Esophagus muscularis mucosa (tissue), 4 donors: ENCODE measurements at regions not wholly inside any gene's neighbourhood (a gene's known extent, or its start where the extent isn't known, plus 50 kb on each side); places are given as distances from the start of the nearest gene placed in this dataset.

Experiments
- DNase-seq: peaks from one replicate; pipeline ENCODE4 v3.0.0-alpha.2; 2017; ENCODE audit errors: extremely low spot score
- H3K27ac ChIP-seq, 4 donors: fragments of 200-600 bp; sonication (generic); replicated peaks in 1 of 4; 1 replicate in 3 of 4; 2 replicates in 1 of 4; pipeline ENCODE4 v1.5.1; 2016 to 2019; ENCODE audit warnings: mild to moderate bottlenecking in 1 of 4
- H3K27me3 ChIP-seq, 4 donors: fragments of 200-600 bp; sonication (generic); one replicate each; pipeline versions ENCODE4 v1.5.1 to v1.6.0; 2016 to 2019
- H3K36me3 ChIP-seq, 4 donors: fragments of 200-600 bp; sonication (generic); one replicate each; pipeline ENCODE4 v1.5.1; 2016 to 2019
- H3K4me1 ChIP-seq, 4 donors: fragments of 200-600 bp; sonication (generic); one replicate each; pipeline ENCODE4 v1.5.1; 2016 to 2019
- H3K4me3 ChIP-seq, 4 donors: fragments of 200-600 bp; sonication (generic); 1 replicate in 2 of 4; 2 replicates in 2 of 4; pipeline ENCODE4 v1.5.1; 2016 to 2019; ENCODE audit warnings: mild to moderate bottlenecking in 4 of 4, moderate library complexity in 1 of 4
- H3K9me3 ChIP-seq, 4 donors: fragments of 200-600 bp; sonication (generic); 1 replicate in 3 of 4; 2 replicates in 1 of 4; pipeline ENCODE4 v1.5.1; 2016 to 2019
- EP300 ChIP-seq: sonication (generic); formaldehyde crosslinking; IDR thresholded peaks from one replicate; pipeline ENCODE4 v1.6.1; 2017; ENCODE audit warnings: antibody characterized with exemption
- POLR2A ChIP-seq: fragments of 450-650 bp; IDR thresholded peaks from one replicate; pipeline ENCODE4 v1.6.1; 2017; ENCODE audit warnings: antibody characterized with exemption, moderate library complexity, mild to moderate bottlenecking, low read depth
- POLR2AphosphoS5 ChIP-seq, 2 donors: sonication (generic); formaldehyde crosslinking; IDR thresholded peaks; one replicate each; pipeline ENCODE4 v1.6.1; 2017; ENCODE audit warnings: antibody characterized with exemption in 2 of 2
- WGBS: methylation state at CpG from one replicate; pipeline ENCODE4 v1.1.5; 2018; 5-methylcytosine and 5-hydroxymethylcytosine counted together
- intact Hi-C: fragments of 100-400 bp; cut with DNase I; formaldehyde crosslinking; loops from one replicate; pipeline ENCODE4 v1.15.1; 2023
- TF ChIP-seq, protein P1 (sequence below), 3 experiments: fragments of 200-600 bp in 2 of 3; fragments of 450-650 bp in 1 of 3; sonication (generic) in 2 of 3; IDR thresholded peaks; one replicate each; pipeline ENCODE4 v1.5.1; 2017 to 2019; ENCODE audit warnings: antibody characterized with exemption in 3 of 3, mild to moderate bottlenecking in 2 of 3, moderate library complexity in 1 of 3

GRCh38 chr4:78683352-78683751 lies 92.8 kb upstream of the BMP2K start:
- no peaks in the 10 kb centered on the region for H3K9me3 ChIP-seq
- intact Hi-C loops = no loop called here
- peaks cover 5 to 8% (median 6%) of the 10 kb centered on the region in 4 donors for H3K4me1 ChIP-seq
- no peaks in the 10 kb centered on the region for H3K27me3 ChIP-seq
- no peak overlapping the region for H3K4me3 ChIP-seq
- TF ChIP-seq POLR2A (no peak), EP300 (no peak), POLR2AphosphoS5 (IDR thresholded peaks at IDR 0.05) (no peak)
- TF ChIP-seq, protein P1, sequence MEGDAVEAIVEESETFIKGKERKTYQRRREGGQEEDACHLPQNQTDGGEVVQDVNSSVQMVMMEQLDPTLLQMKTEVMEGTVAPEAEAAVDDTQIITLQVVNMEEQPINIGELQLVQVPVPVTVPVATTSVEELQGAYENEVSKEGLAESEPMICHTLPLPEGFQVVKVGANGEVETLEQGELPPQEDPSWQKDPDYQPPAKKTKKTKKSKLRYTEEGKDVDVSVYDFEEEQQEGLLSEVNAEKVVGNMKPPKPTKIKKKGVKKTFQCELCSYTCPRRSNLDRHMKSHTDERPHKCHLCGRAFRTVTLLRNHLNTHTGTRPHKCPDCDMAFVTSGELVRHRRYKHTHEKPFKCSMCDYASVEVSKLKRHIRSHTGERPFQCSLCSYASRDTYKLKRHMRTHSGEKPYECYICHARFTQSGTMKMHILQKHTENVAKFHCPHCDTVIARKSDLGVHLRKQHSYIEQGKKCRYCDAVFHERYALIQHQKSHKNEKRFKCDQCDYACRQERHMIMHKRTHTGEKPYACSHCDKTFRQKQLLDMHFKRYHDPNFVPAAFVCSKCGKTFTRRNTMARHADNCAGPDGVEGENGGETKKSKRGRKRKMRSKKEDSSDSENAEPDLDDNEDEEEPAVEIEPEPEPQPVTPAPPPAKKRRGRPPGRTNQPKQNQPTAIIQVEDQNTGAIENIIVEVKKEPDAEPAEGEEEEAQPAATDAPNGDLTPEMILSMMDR (IDR thresholded peaks at IDR 0.05) = no peak
- no peak overlapping the region for H3K27ac ChIP-seq
- DNase-seq = no peak
- H3K36me3 ChIP-seq = no peaks in the 10 kb centered on the region

DNA sequence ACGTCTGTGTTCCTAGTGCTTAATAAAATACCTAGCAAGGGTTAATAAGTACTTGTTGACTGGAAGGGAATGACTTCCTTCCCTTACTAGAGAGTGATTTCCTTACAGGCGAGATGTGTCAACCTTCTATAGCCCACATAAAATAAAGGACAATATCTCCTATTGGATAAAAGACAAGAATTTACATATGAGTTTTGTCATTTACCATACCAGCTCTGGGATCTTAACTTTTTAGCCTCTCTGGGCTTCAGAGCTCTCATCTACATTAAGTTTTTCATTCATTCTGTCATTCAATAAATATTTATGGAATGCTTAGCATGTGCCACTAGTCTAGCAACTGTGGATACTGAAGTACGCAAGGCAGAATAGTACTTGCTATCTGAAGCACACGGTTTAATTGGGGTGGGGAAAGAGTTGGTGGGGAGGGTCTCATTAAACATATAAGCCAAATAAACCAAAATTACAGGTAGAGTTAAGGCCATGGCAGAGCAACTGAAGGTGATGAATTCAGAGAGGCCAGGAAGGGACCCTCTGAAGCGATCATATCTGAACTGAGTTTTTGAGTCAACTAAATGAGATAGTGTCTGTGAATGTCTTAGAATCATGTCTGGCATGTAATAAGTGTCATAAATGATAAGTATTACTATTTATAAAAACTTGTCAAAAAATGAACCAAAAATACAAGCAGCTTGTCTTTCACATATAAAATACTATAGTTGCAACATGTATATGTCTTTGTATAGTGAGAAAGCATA lies 91.6 kb upstream of the BMP2K start:
- Histone ChIP-seq H3K4me1 (peaks cover 5 to 8% (median 6%) of the 10 kb centered on the region in 4 donors), H3K27ac (no peak overlapping the region), H3K4me3 (no peak overlapping the region), H3K36me3 (no peaks in the 10 kb centered on the region), H3K9me3 (no peaks in the 10 kb centered on the region), H3K27me3 (no peaks in the 10 kb centered on the region)
- intact Hi-C loops = no loop called here
- TF ChIP-seq EP300 = no peak
- TF ChIP-seq POLR2A = no peak
- TF ChIP-seq POLR2AphosphoS5 (IDR thresholded peaks at IDR 0.05) = no peak
- TF ChIP-seq, protein P1 (IDR thresholded peaks at IDR 0.05) = no peak
- whole genome bisulfite sequencing = 74% methylated on average over 5 of the region's 5 CpGs
- no peak for DNase-seq

GRCh38 chr4:78687818-78688217 lies 88.3 kb upstream of the BMP2K start:
- 61% methylated on average over 3 of the region's 3 CpGs for WGBS
- Histone ChIP-seq H3K4me1 (peaks cover 5 to 20% (median 6%) of the 10 kb centered on the region in 4 donors), H3K27me3 (no peaks in the 10 kb centered on the region), H3K27ac (no peak overlapping the region), H3K4me3 (no peak overlapping the region), H3K36me3 (no peaks in the 10 kb centered on the region), H3K9me3 (no peaks in the 10 kb centered on the region)
- no peak for TF ChIP-seq POLR2AphosphoS5 (IDR thresholded peaks at IDR 0.05)
- intact Hi-C loops = no loop called here
- DNase-seq = no peak

- DNase-seq = no peak
- no peaks in the 10 kb centered on the region for H3K27me3 ChIP-seq
- no peaks in the 10 kb centered on the region for H3K36me3 ChIP-seq
- WGBS = 85% methylated on average over 6 of the region's 6 CpGs
- no peak overlapping the region for H3K27ac ChIP-seq
- H3K9me3 ChIP-seq = no peaks in the 10 kb centered on the region
- peaks cover 5 to 20% (median 6%) of the 10 kb centered on the region in 4 donors for H3K4me1 ChIP-seq
- no peak overlapping the region for H3K4me3 ChIP-seq
- intact Hi-C loops = no loop called here
- TF ChIP-seq, protein P1 (IDR thresholded peaks at IDR 0.05) = no peak
- TF ChIP-seq POLR2A = no peak
- TF ChIP-seq EP300 = no peak
- TF ChIP-seq POLR2AphosphoS5 (IDR thresholded peaks at IDR 0.05) = no peak
These were observed 87.8 kb upstream of the BMP2K start for GRCh38 chr4:78688366-78688765.

DNA sequence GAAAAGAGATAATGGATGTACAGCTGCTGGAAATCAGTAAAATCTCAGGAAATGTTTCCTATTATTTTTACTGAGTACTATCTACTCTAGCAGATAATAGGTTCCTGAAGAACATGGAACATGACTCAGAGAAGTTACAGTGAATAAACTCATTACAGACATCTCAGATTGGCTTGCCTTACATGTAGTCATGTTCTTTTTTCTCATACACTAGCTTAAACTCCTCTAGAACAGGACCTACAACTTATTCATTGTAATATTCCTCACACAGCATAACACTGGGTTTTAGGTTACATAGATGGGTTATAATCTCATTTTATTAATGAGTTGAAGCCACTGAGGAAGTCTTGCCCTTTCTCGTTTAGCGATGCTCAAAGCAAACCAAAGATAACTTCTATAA lies 86.9 kb upstream of the BMP2K start:
- Histone ChIP-seq H3K27me3 (no peaks in the 10 kb centered on the region), H3K4me3 (no peak overlapping the region), H3K27ac (no peak overlapping the region), H3K4me1 (peaks cover under 1 to 16% (median 3%) of the 10 kb centered on the region in 4 donors), H3K36me3 (no peaks in the 10 kb centered on the region), H3K9me3 (no peaks in the 10 kb centered on the region)
- TF ChIP-seq, protein P1 (IDR thresholded peaks at IDR 0.05) = no peak
- TF ChIP-seq POLR2AphosphoS5 (IDR thresholded peaks at IDR 0.05) (no peak), EP300 (no peak), POLR2A (no peak)
- intact Hi-C loops = no loop called here
- DNase-seq = no peak
- 96% methylated on average over 2 of the region's 2 CpGs for WGBS
